ENCODE measurements at regions not wholly inside any gene's neighbourhood (a gene's known extent, or its start where the extent isn't known, plus 50 kb on each side); places are given as distances from the start of the nearest gene placed in this dataset.

GRCh38 chr3:1587426-1587825 lies 494.6 kb downstream of the CNTN6 start:
- 54 to 76% methylated on average over 1 of the region's 1 CpG for WGBS, 2 donors
- Histone ChIP-seq H3K27ac (no peak overlapping the region), H3K4me1 (no peaks in the 10 kb centered on the region), H3K9me3 (no peaks in the 10 kb centered on the region), H3K27me3 (no peaks in the 10 kb centered on the region), H3K36me3 (no peaks in the 10 kb centered on the region), H3K4me3 (replicated peaks in 1 of 3) (no peak overlapping the region)
- intact Hi-C loops (cut with DNase I) = no loop called here
- TF ChIP-seq CTCF (IDR thresholded peaks at IDR 0.05) (no peak), POLR2A (IDR thresholded peaks at IDR 0.05) (no peak)
- no peak for DNase-seq

GRCh38 chr3:1591327-1592028 lies 498.7 kb downstream of the CNTN6 start:
- no peak overlapping the region for H3K27ac ChIP-seq
- H3K4me3 ChIP-seq (replicated peaks in 1 of 3) = no peak overlapping the region
- H3K36me3 ChIP-seq = no peaks in the 10 kb centered on the region
- WGBS, 2 donors = 63 to 70% methylated on average over 4 of the region's 4 CpGs
- no peak for DNase-seq
- no peaks in the 10 kb centered on the region for H3K27me3 ChIP-seq
- H3K4me1 ChIP-seq = no peaks in the 10 kb centered on the region
- no peaks in the 10 kb centered on the region for H3K9me3 ChIP-seq
- no peak for TF ChIP-seq CTCF (IDR thresholded peaks at IDR 0.05)
- TF ChIP-seq POLR2A (IDR thresholded peaks at IDR 0.05) = no peak
- intact Hi-C loops (cut with DNase I) = no loop called here

- no peaks in the 10 kb centered on the region for H3K4me1 ChIP-seq
- intact Hi-C loops (cut with DNase I) = no loop called here
- H3K27me3 ChIP-seq = no peaks in the 10 kb centered on the region
- H3K27ac ChIP-seq = no peak overlapping the region
- no peak overlapping the region for H3K4me3 ChIP-seq (replicated peaks in 1 of 3)
- H3K36me3 ChIP-seq = no peaks in the 10 kb centered on the region
- H3K9me3 ChIP-seq = no peaks in the 10 kb centered on the region
- no peak for DNase-seq
- no peak for TF ChIP-seq POLR2A (IDR thresholded peaks at IDR 0.05)
- TF ChIP-seq CTCF (IDR thresholded peaks at IDR 0.05) = no peak
These were observed 502.1 kb downstream of the CNTN6 start for GRCh38 chr3:1594940-1595339.

- DNase-seq = no peak
- Histone ChIP-seq H3K9me3 (no peaks in the 10 kb centered on the region), H3K36me3 (no peaks in the 10 kb centered on the region), H3K4me3 (replicated peaks in 1 of 3) (no peak overlapping the region), H3K4me1 (no peaks in the 10 kb centered on the region), H3K27ac (no peak overlapping the region), H3K27me3 (no peaks in the 10 kb centered on the region)
- WGBS, 2 donors = 88 to 92% methylated on average over 4 to 6 of the region's 8 CpGs
- TF ChIP-seq POLR2A (IDR thresholded peaks at IDR 0.05) = no peak
- no peak for TF ChIP-seq CTCF (IDR thresholded peaks at IDR 0.05)
- intact Hi-C loops (cut with DNase I) = no loop called here
These were observed 498.5 kb upstream of the CNTN4 start for GRCh38 chr3:1600206-1600605.

- H3K27me3 ChIP-seq = no peaks in the 10 kb centered on the region
- no peaks in the 10 kb centered on the region for H3K9me3 ChIP-seq
- no peak overlapping the region for H3K27ac ChIP-seq
- 91 to 95% methylated on average over 22 of the region's 22 CpGs for WGBS, 2 donors
- no peak for TF ChIP-seq POLR2A (IDR thresholded peaks at IDR 0.05)
- no peak for TF ChIP-seq CTCF (IDR thresholded peaks at IDR 0.05)
- no peak for DNase-seq
- H3K4me1 ChIP-seq = no peaks in the 10 kb centered on the region
- no peak overlapping the region for H3K4me3 ChIP-seq (replicated peaks in 1 of 3)
- intact Hi-C loops (cut with DNase I) = no loop called here
- no peaks in the 10 kb centered on the region for H3K36me3 ChIP-seq
These were observed 497.8 kb upstream of the CNTN4 start for GRCh38 chr3:1600700-1601418.
